H9 (cell line): ENCODE measurements at regions not wholly inside any gene's neighbourhood (a gene's known extent, or its start where the extent isn't known, plus 50 kb on each side); places are given as distances from the start of the nearest gene placed in this dataset.

Experiments used
- DNase-seq: peaks from one replicate; pipeline ENCODE4 v3.0.0-alpha.2; 2017
- H2AFZ ChIP-seq: one replicate; pipeline ENCODE4 v1.6.1; 2013; ENCODE audit warnings: mild to moderate bottlenecking, low read length, control low read depth, moderate library complexity
- H2AK5ac ChIP-seq: 2 replicates; pipeline ENCODE4 v1.6.1; 2013; ENCODE audit warnings: low read length, control low read depth, mixed read lengths; ENCODE audit not compliant: insufficient read length
- H2BK120ac ChIP-seq: one replicate; pipeline ENCODE4 v1.6.1; 2013; ENCODE audit warnings: low read depth, mild to moderate bottlenecking, low read length, control low read depth, inconsistent platforms; ENCODE audit not compliant: poor library complexity, severe bottlenecking
- H2BK12ac ChIP-seq: 2 replicates; pipeline ENCODE4 v1.6.1; 2013; ENCODE audit warnings: low read length, control low read depth, mixed read lengths, low read depth; ENCODE audit not compliant: insufficient read length
- H2BK15ac ChIP-seq: 2 replicates; pipeline ENCODE4 v1.6.1; 2013; ENCODE audit warnings: low read depth, low read length, control low read depth
- H2BK20ac ChIP-seq: one replicate; pipeline ENCODE4 v1.6.1; 2013; ENCODE audit warnings: low read depth, mild to moderate bottlenecking, low read length, control low read depth, inconsistent platforms; ENCODE audit not compliant: poor library complexity, severe bottlenecking
- H2BK5ac ChIP-seq: 2 replicates; pipeline ENCODE4 v1.6.1; 2013; ENCODE audit warnings: low read length, control low read depth, mixed read lengths; ENCODE audit not compliant: insufficient read length
- H3K14ac ChIP-seq: 2 replicates; pipeline ENCODE4 v1.6.1; 2013; ENCODE audit warnings: low read length, control low read depth; ENCODE audit not compliant: insufficient read depth
- H3K18ac ChIP-seq: 2 replicates; pipeline ENCODE4 v1.6.1; 2013; ENCODE audit warnings: low read depth, mild to moderate bottlenecking, mixed read lengths, low read length, control low read depth; ENCODE audit not compliant: insufficient read length
- H3K23ac ChIP-seq: 2 replicates; pipeline ENCODE4 v1.6.1; 2013; ENCODE audit warnings: low read length, control low read depth, mixed read lengths, low read depth; ENCODE audit not compliant: insufficient read length
- H3K23me2 ChIP-seq: 2 replicates; pipeline ENCODE4 v1.6.1; 2013; ENCODE audit warnings: low read depth, mild to moderate bottlenecking, mixed read lengths, low read length, control low read depth; ENCODE audit not compliant: insufficient read length, poor library complexity, severe bottlenecking
- H3K27ac ChIP-seq: 2 replicates; pipeline ENCODE4 v1.5.1; 2013; ENCODE audit warnings: low read length, control low read depth, mixed read lengths, low read depth; ENCODE audit not compliant: insufficient read length
- H3K27me3 ChIP-seq: 2 replicates; pipeline ENCODE4 v1.6.1; 2013; ENCODE audit warnings: low read length, control low read depth, inconsistent platforms; ENCODE audit not compliant: insufficient read depth
- H3K4ac ChIP-seq: 2 replicates; pipeline ENCODE4 v1.6.1; 2013; ENCODE audit warnings: low read depth, mild to moderate bottlenecking, control low read depth, inconsistent platforms, low read length, moderate library complexity
- H3K4me1 ChIP-seq: 2 replicates; pipeline ENCODE4 v1.6.1; 2013; ENCODE audit warnings: low read length, control low read depth, inconsistent platforms; ENCODE audit not compliant: insufficient read depth
- H3K4me2 ChIP-seq: 2 replicates; pipeline ENCODE4 v1.6.1; 2013; ENCODE audit warnings: low read length, control low read depth, mixed read lengths; ENCODE audit not compliant: insufficient read length, insufficient read depth
- H3K56ac ChIP-seq: 2 replicates; pipeline ENCODE4 v1.6.1; 2013; ENCODE audit warnings: low read depth, mild to moderate bottlenecking, mixed read lengths, low read length, control low read depth; ENCODE audit not compliant: insufficient read length
- H3K79me1 ChIP-seq: 2 replicates; pipeline ENCODE4 v1.6.1; 2013; ENCODE audit warnings: low read depth, mild to moderate bottlenecking, moderate library complexity, low read length, control low read depth, inconsistent platforms; ENCODE audit not compliant: insufficient read depth, poor library complexity, severe bottlenecking
- H3K79me2 ChIP-seq: 2 replicates; pipeline ENCODE4 v1.6.1; 2013; ENCODE audit warnings: low read length, control low read depth, inconsistent platforms; ENCODE audit not compliant: insufficient read depth
- H3K9ac ChIP-seq: 2 replicates; pipeline ENCODE4 v1.6.1; 2013; ENCODE audit warnings: low read length, control low read depth, mixed read lengths; ENCODE audit not compliant: insufficient read length; ENCODE audit errors: extremely low read depth
- H3K9me3 ChIP-seq: one replicate; pipeline ENCODE4 v1.6.1; 2013; ENCODE audit warnings: low read depth, low read length, inconsistent platforms; ENCODE audit not compliant: control insufficient read depth
- H3T11ph ChIP-seq: one replicate; pipeline ENCODE4 v1.6.1; 2013; ENCODE audit warnings: mild to moderate bottlenecking, low read length, control low read depth, inconsistent platforms
- H4K20me1 ChIP-seq: one replicate; pipeline ENCODE4 v1.6.1; 2013; ENCODE audit not compliant: control insufficient read depth, insufficient read length, insufficient read depth
- H4K5ac ChIP-seq: 2 replicates; pipeline ENCODE4 v1.6.1; 2013; ENCODE audit warnings: low read depth, mild to moderate bottlenecking, mixed read lengths, low read length, control low read depth; ENCODE audit not compliant: insufficient read length
- H4K8ac ChIP-seq: replicated peaks from 2 replicates; pipeline ENCODE4 v1.6.1; 2013; ENCODE audit warnings: low read length, control low read depth, mixed read lengths, low read depth; ENCODE audit not compliant: insufficient read length
- H4K91ac ChIP-seq: 2 replicates; pipeline ENCODE4 v1.6.1; 2013; ENCODE audit warnings: low read depth, mild to moderate bottlenecking, moderate library complexity, mixed read lengths, low read length, control low read depth; ENCODE audit not compliant: insufficient read length
- H3K27ac Mint-ChIP-seq, 3 experiments: 2 replicates in 2 of 3; 3 replicates in 1 of 3; pipeline ENCODE4 v1.8.0; 2020 to 2021; ENCODE audit warnings: mixed read lengths in 3 of 3, mild to moderate bottlenecking in 1 of 3, moderate library complexity in 1 of 3
- H3K27me3 Mint-ChIP-seq: 2 replicates; pipeline ENCODE4 v1.8.0; 2021; ENCODE audit warnings: low read depth, mild to moderate bottlenecking, moderate library complexity, mixed read lengths
- H3K36me3 Mint-ChIP-seq, 3 experiments: 2 replicates in 2 of 3; 3 replicates in 1 of 3; pipeline ENCODE4 v1.8.0; 2020 to 2021; ENCODE audit warnings: low read depth in 3 of 3, mixed read lengths in 3 of 3; ENCODE audit not compliant: insufficient read depth in 1 of 3
- H3K4me1 Mint-ChIP-seq, 2 experiments: 2 replicates each; pipeline ENCODE4 v1.8.0; 2020; ENCODE audit warnings: mixed read lengths in 2 of 2
- H3K4me3 Mint-ChIP-seq, 2 experiments: 2 replicates in 1 of 2; 3 replicates in 1 of 2; pipeline ENCODE4 v1.8.0; 2020 to 2021; ENCODE audit warnings: mild to moderate bottlenecking in 2 of 2, mixed read lengths in 2 of 2, moderate library complexity in 1 of 2
- H3K9me3 Mint-ChIP-seq, 2 experiments: 2 replicates in 1 of 2; 3 replicates in 1 of 2; pipeline ENCODE4 v1.8.0; 2020; ENCODE audit warnings: mild to moderate bottlenecking in 2 of 2, mixed read lengths in 2 of 2, moderate library complexity in 1 of 2
- CTCF ChIP-seq: fragments of 200-600 bp; sonication (generic); conservative IDR thresholded peaks from 3 replicates; pipeline ENCODE4 v1.8.0; 2021; ENCODE audit warnings: antibody characterized with exemption, mild to moderate bottlenecking
- WGBS: extraction: QIAGEN DNeasy Blood & Tissue Kit; methylation state at CpG from one replicate; pipeline ENCODE4 v1.1.7; 2013; ENCODE audit warnings: missing lambda C conversion rate, low lambda C conversion rate, mixed read lengths; ENCODE audit not compliant: insufficient read length; ENCODE audit errors: extremely low coverage; 5-methylcytosine and 5-hydroxymethylcytosine counted together

GRCh38 chr1:193457676-193458075 is 271.3 kb upstream of the B3GALT2 start:
- Histone ChIP-seq H3K79me1 (no peaks in the 10 kb centered on the region), H2BK20ac (no peak overlapping the region), H3K4me2 (no peak overlapping the region), H3K23ac (no peak overlapping the region), H3K4me1 (no peaks in the 10 kb centered on the region), H3K23me2 (no peaks in the 10 kb centered on the region), H3K9me3 (no peaks in the 10 kb centered on the region), H3K9ac (no peak overlapping the region), H2BK15ac (no peak overlapping the region), H4K20me1 (no peaks in the 10 kb centered on the region), H3T11ph (no peak overlapping the region), H3K79me2 (no peaks in the 10 kb centered on the region), H2BK12ac (no peak overlapping the region), H2AFZ (no peak overlapping the region), H3K27ac (no peak overlapping the region), H3K18ac (no peak overlapping the region), H3K4ac (no peak overlapping the region), H3K27me3 (no peaks in the 10 kb centered on the region), H2AK5ac (no peak overlapping the region), H3K56ac (no peak overlapping the region), H4K91ac (no peak overlapping the region), H2BK120ac (no peak overlapping the region), H4K8ac (no peak overlapping the region), H3K14ac (no peak overlapping the region), H4K5ac (no peak overlapping the region), H2BK5ac (no peak overlapping the region)
- no peak for TF ChIP-seq CTCF
- H3K4me3 Mint-ChIP-seq: no peak overlapping the region
- no peaks in the 10 kb centered on the region for H3K36me3 Mint-ChIP-seq
- H3K4me1 Mint-ChIP-seq: peaks cover 8 to 13% of the 10 kb centered on the region in 2 experiments
- H3K9me3 Mint-ChIP-seq: no peaks in the 10 kb centered on the region
- no CpG with 5 or more reads among the region's 9 CpGs for WGBS
- H3K27me3 Mint-ChIP-seq: no peaks in the 10 kb centered on the region
- no peak for DNase-seq
- no peak overlapping the region for H3K27ac Mint-ChIP-seq
